Epithelial cell of esophagus (primary cell): ENCODE measurements at regions not wholly inside any gene's neighbourhood (a gene's known extent, or its start where the extent isn't known, plus 50 kb on each side); places are given as distances from the start of the nearest gene placed in this dataset.

Source experiments
- DNase-seq: peaks from one replicate; pipeline ENCODE4 v3.0.0; 2010; ENCODE audit warnings: low read depth
- H3K4me3 ChIP-seq: 2 replicates; pipeline ENCODE4 v1.5.1; 2011; ENCODE audit warnings: mild to moderate bottlenecking, low read length, control low read depth
- CTCF ChIP-seq: IDR thresholded peaks from 2 replicates; pipeline ENCODE4 v1.5.1; 2011; ENCODE audit warnings: low read depth, mild to moderate bottlenecking, low read length, control low read depth, inconsistent platforms; ENCODE audit not compliant: insufficient read depth; ENCODE audit errors: missing control alignments

- no peak overlapping the region for H3K4me3 ChIP-seq
- DNase-seq = no peak
- no peak for TF ChIP-seq CTCF
Observed at GRCh38 chr13:105139380-105140285, 1395.8 kb downstream of the EFNB2 start.

GRCh38 chr13:105139048-105139379, 1396.4 kb downstream of the EFNB2 start:
- TF ChIP-seq CTCF = no peak
- DNase-seq = no peak
- H3K4me3 ChIP-seq = no peak overlapping the region

GRCh38 chr13:105135852-105136615, 1399.4 kb downstream of the EFNB2 start:
- no peak for DNase-seq
- no peak overlapping the region for H3K4me3 ChIP-seq
- TF ChIP-seq CTCF = no peak

GRCh38 chr13:105127732-105128131, 1407.7 kb downstream of the EFNB2 start:
- no peak overlapping the region for H3K4me3 ChIP-seq
- TF ChIP-seq CTCF = no peak
- no peak for DNase-seq

GRCh38 chr13:105121221-105121620, 1414.2 kb downstream of the EFNB2 start:
- no peak for DNase-seq
- no peak overlapping the region for H3K4me3 ChIP-seq
- TF ChIP-seq CTCF = no peak

- no peak for TF ChIP-seq CTCF
- no peak for DNase-seq
- no peak overlapping the region for H3K4me3 ChIP-seq
Observed at GRCh38 chr13:105118426-105118985, 1417.0 kb downstream of the EFNB2 start.
